ENCODE measurements at regions not wholly inside any gene's neighbourhood (a gene's known extent, or its start where the extent isn't known, plus 50 kb on each side); places are given as distances from the start of the nearest gene placed in this dataset.
"Not testable (repeated sequence)": the region's sequence is repeated elsewhere in the genome, so short reads cannot be mapped to it uniquely, and the experiment has no call there.

DNA sequence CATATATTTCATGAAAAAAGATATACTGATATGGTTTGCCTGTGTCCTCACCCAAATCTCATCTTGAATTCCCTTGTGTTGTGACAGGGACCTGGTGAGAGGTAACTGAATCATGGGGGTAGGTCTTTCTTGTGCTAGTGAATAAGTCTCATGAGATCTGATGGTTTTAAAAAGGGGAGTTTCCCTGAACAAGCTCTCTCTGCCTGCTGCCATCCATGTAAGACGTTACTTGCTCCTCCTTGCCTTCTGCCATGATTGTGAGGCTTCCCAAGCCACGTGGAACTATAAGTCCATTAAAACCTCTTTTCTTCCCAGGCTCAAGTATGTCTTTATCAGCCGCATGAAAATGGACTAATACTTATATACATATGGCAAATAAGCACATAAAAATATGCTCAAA lies 274.8 kb upstream of the SDK2 start:
- H3K27me3 ChIP-seq (ENCODE audit: control insufficient read depth, insufficient read depth, low read length); H3K36me3 ChIP-seq (ENCODE audit: control insufficient read depth, insufficient read depth, low read length); H3K27ac ChIP-seq (ENCODE audit: low read length); DNase-seq; H3K9me3 ChIP-seq (ENCODE audit: control insufficient read depth, low read depth, low read length); H3K4me3 ChIP-seq (ENCODE audit: low read length); H3K4me1 ChIP-seq (ENCODE audit: control insufficient read depth, insufficient read depth, low read length): not testable (repeated sequence)
- 90% methylated on average over 2 of the region's 3 CpGs for WGBS (ENCODE audit: insufficient coverage, low lambda C conversion rate)

DNA sequence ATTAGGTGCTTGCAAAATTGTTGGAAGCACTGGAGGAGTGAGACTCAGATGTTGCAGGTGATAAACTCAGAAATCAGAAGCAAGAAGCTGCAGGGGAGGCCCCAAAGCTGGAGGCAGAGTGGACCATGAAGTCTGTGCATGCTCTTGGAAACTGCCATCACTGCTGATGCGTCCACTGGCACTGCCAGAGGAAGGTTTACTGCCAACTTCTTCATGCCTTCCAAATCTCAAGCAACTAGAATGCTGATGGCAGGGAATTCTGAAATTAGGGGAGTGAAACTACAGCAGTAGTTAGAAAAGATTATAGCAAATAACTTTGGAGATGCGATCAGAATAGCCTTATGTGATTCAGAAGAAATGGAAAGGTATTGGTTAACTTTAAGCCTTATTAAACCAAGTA lies 277.1 kb upstream of the SDK2 start:
- H3K9me3 ChIP-seq (ENCODE audit: control insufficient read depth, low read depth, low read length) = no peaks in the 10 kb centered on the region
- no peak overlapping the region for H3K27ac ChIP-seq (ENCODE audit: low read length)
- no peak for DNase-seq
- H3K4me1 ChIP-seq (ENCODE audit: control insufficient read depth, insufficient read depth, low read length) = no peaks in the 10 kb centered on the region
- WGBS (ENCODE audit: insufficient coverage, low lambda C conversion rate) = 100% methylated on average over 1 of the region's 2 CpGs
- H3K4me3 ChIP-seq (ENCODE audit: low read length) = no peak overlapping the region
- H3K36me3 ChIP-seq (ENCODE audit: control insufficient read depth, insufficient read depth, low read length) = no peaks in the 10 kb centered on the region
- H3K27me3 ChIP-seq (ENCODE audit: control insufficient read depth, insufficient read depth, low read length) = no peaks in the 10 kb centered on the region

DNA sequence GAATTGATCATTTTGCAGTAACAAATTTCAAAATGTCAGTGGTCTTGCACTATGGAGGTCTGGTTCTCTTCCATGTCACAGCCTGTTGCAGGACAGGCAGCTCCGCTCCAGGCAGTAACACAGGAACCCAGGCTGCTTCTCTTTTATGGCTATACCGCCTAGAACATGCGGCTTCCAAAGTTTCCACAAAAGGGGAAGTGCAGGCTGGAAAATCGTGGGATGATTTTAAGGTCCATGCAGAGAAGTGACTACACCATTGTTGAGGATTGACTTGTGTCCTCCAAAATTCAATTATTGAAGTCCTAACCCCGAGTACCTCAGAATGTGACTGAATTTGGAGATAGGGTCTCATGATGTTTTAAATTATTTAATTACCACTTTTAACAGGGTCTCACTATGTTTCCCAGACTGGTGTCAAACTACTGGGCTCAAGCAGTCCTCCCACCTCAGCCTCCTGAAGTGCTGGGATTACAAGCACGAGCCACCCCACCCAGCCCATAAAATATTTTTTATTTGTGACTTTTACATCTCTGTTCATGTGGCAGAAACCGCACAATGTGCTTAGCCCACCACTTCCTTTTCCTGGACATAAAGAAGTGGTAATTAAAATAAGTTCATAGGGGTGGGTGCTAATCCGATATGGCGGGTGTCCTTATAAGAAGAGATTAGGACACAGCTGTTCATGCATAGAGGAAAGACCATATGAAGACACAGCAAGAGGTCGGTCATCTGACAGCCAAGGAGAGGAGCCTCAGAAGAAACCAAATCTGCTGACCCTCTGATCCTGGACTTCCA lies 279.2 kb upstream of the RPL38 start:
- H3K27me3 ChIP-seq (ENCODE audit: control insufficient read depth, insufficient read depth, low read length) = no peaks in the 10 kb centered on the region
- no peaks in the 10 kb centered on the region for H3K36me3 ChIP-seq (ENCODE audit: control insufficient read depth, insufficient read depth, low read length)
- H3K27ac ChIP-seq (ENCODE audit: low read length) = no peak overlapping the region
- DNase-seq = no peak
- no peaks in the 10 kb centered on the region for H3K4me1 ChIP-seq (ENCODE audit: control insufficient read depth, insufficient read depth, low read length)
- WGBS (ENCODE audit: insufficient coverage, low lambda C conversion rate) = no CpG with 5 or more reads among the region's 10 CpGs
- no peak overlapping the region for H3K4me3 ChIP-seq (ENCODE audit: low read length)
- H3K9me3 ChIP-seq (ENCODE audit: control insufficient read depth, low read depth, low read length) = no peaks in the 10 kb centered on the region

DNA sequence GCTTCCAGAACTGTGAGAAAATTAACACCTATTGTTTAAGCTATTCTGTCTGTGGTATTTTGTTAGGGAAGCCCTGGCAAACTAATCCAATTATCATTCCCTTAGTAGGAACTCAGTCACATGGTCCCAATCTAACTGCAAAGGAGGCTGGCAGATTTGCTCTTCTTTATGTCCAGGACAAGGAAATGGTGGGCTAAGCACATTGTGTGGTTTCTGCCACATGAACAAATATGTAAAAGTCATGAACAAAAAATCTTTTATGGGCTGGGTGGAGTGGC lies 278.6 kb upstream of the RPL38 start:
- Histone ChIP-seq H3K9me3 (ENCODE audit: control insufficient read depth, low read depth, low read length) (no peaks in the 10 kb centered on the region), H3K27me3 (ENCODE audit: control insufficient read depth, insufficient read depth, low read length) (no peaks in the 10 kb centered on the region), H3K4me1 (ENCODE audit: control insufficient read depth, insufficient read depth, low read length) (no peaks in the 10 kb centered on the region), H3K36me3 (ENCODE audit: control insufficient read depth, insufficient read depth, low read length) (no peaks in the 10 kb centered on the region), H3K27ac (ENCODE audit: low read length) (no peak overlapping the region), H3K4me3 (ENCODE audit: low read length) (no peak overlapping the region)
- no peak for DNase-seq

DNA sequence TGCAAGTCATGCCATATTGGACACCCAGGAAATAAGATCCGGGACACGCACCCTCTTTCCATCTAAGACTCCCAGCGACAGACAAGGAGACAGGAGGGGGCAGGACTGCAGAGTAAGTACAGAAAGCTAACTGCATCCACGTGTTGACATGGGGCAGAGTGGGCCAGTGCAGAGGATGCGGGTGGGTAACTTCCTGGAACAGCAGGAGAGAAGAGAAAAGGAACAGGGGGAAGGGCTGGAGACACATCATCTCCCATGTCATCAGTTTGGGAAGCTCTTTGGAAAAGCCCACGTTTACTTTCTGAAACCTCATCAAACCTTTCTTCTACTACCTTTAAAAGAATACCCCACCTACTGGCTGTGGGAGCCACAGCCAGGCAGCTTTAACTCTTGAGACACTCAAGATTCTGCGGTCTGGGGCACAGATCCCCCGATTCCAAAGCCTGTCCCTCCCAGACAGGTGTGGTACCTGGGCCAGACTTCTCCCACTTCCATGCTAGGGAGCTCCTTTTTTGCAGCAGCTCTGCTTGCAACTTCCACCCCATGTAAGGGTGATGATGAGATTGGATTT lies 273.5 kb upstream of the RPL38 start:
- no CpG with 5 or more reads among the region's 8 CpGs for WGBS (ENCODE audit: insufficient coverage, low lambda C conversion rate)
- no peaks in the 10 kb centered on the region for H3K9me3 ChIP-seq (ENCODE audit: control insufficient read depth, low read depth, low read length)
- no peak for DNase-seq
- H3K27ac ChIP-seq (ENCODE audit: low read length) = no peak overlapping the region
- no peaks in the 10 kb centered on the region for H3K4me1 ChIP-seq (ENCODE audit: control insufficient read depth, insufficient read depth, low read length)
- H3K27me3 ChIP-seq (ENCODE audit: control insufficient read depth, insufficient read depth, low read length) = no peaks in the 10 kb centered on the region
- no peaks in the 10 kb centered on the region for H3K36me3 ChIP-seq (ENCODE audit: control insufficient read depth, insufficient read depth, low read length)
- H3K4me3 ChIP-seq (ENCODE audit: low read length) = no peak overlapping the region

DNA sequence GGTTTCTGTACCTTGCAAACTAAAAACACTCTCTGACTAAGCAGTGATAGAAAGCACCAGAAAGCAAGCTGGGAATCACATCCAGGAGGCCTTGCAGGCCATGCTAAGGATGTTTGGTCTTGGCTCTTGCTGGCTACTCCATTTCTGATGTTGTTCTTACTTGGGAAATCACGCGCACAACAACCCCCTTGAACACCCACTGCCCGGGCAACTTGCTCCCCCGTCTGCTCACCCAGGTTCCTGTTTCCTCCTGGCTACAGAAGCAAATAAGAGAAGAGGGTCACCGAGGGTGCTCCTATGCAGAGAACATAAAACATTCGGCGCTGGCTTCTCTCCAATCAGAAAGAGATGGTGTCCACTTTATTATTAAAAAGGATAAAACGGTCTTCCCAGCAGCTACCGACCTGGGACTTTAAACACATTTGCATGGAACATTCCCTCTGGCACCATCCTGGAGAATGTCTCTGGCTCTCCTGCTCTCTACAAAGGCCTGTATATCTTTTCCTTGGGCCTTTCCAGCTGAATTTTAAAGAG lies 271.2 kb upstream of the RPL38 start:
- Histone ChIP-seq H3K9me3 (ENCODE audit: control insufficient read depth, low read depth, low read length) (no peaks in the 10 kb centered on the region), H3K27me3 (ENCODE audit: control insufficient read depth, insufficient read depth, low read length) (no peaks in the 10 kb centered on the region), H3K27ac (ENCODE audit: low read length) (no peak overlapping the region), H3K36me3 (ENCODE audit: control insufficient read depth, insufficient read depth, low read length) (no peaks in the 10 kb centered on the region), H3K4me3 (ENCODE audit: low read length) (no peak overlapping the region), H3K4me1 (ENCODE audit: control insufficient read depth, insufficient read depth, low read length) (no peaks in the 10 kb centered on the region)
- no peak for DNase-seq
- no CpG with 5 or more reads among the region's 9 CpGs for WGBS (ENCODE audit: insufficient coverage, low lambda C conversion rate)

DNA sequence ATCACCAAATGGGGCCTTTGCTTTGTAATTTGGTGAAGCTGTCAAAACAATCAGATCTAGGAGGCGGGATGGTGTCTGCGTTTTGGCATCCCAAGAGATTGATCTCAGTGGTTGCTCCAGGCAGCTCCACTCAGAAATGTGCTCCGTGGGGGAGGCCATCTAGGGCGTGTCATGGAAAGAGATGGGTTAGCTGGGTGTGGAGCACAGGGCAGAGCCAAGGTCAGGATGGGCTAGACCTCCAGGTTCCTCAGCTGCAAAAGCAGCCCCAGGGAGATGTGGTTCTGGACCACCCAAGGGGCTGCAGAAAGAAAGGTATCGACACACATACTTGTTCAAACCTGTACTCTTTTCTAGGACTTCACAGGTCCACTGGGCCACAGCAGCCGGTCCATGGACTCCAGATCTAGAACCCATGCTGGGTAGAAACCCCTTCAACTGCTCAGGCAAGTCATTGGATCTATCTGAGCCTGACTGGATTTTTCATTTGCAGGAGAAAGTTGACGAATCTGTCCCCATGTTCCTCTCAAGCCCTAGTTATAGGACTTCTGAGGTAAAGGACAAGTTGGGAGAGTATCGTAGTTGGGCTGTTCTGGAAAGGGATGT lies 270.2 kb upstream of the RPL38 start:
- DNase-seq = no peak
- Histone ChIP-seq H3K4me1 (ENCODE audit: control insufficient read depth, insufficient read depth, low read length) (no peaks in the 10 kb centered on the region), H3K9me3 (ENCODE audit: control insufficient read depth, low read depth, low read length) (no peaks in the 10 kb centered on the region), H3K36me3 (ENCODE audit: control insufficient read depth, insufficient read depth, low read length) (no peaks in the 10 kb centered on the region), H3K27me3 (ENCODE audit: control insufficient read depth, insufficient read depth, low read length) (no peaks in the 10 kb centered on the region), H3K4me3 (ENCODE audit: low read length) (no peak overlapping the region), H3K27ac (ENCODE audit: low read length) (no peak overlapping the region)
- WGBS (ENCODE audit: insufficient coverage, low lambda C conversion rate) = 80% methylated on average over 1 of the region's 8 CpGs

DNA sequence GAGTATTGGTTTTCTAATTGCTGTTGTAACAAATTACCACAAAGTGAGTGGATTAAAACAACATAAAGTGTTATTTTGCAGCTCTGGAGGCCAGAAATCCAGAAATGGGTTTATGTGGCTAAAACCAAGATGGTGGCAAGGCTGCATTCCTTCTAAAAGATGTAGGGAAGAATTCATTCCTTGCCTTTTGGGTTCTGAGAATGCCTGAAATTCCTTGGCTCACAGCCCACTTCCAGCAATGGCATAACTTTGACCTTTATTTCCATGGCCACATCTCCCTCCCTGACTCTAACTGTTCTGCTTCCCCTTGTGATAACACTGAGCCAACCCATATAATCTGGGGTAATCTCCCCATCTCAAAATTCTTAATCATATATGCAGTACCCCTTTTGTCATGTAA lies 269.6 kb upstream of the RPL38 start:
- no peaks in the 10 kb centered on the region for H3K27me3 ChIP-seq (ENCODE audit: control insufficient read depth, insufficient read depth, low read length)
- H3K9me3 ChIP-seq (ENCODE audit: control insufficient read depth, low read depth, low read length) = no peaks in the 10 kb centered on the region
- no peak overlapping the region for H3K4me3 ChIP-seq (ENCODE audit: low read length)
- no peaks in the 10 kb centered on the region for H3K36me3 ChIP-seq (ENCODE audit: control insufficient read depth, insufficient read depth, low read length)
- no peak overlapping the region for H3K27ac ChIP-seq (ENCODE audit: low read length)
- no peak for DNase-seq
- H3K4me1 ChIP-seq (ENCODE audit: control insufficient read depth, insufficient read depth, low read length) = no peaks in the 10 kb centered on the region

DNA sequence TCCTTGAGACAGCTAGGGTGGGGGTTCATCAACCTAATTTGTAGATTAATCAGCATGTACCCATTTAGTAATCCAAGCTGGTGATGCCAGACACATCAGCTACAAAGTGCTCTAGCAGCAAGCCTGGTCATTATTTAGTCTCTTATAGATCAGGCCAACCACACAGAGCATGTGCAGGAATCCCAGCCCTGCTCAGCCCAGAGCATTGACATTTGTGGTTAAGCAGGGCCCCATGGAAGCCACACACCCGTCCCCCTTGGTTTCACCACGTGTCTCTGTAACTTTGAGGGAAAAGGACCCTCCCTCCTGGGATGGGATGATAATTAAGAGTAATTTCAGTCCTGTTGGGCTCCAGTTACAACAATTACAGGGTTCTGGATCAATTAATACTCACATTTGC lies 268.8 kb upstream of the RPL38 start:
- H3K27ac ChIP-seq (ENCODE audit: low read length) = no peak overlapping the region
- no peak for DNase-seq
- no CpG with 5 or more reads among the region's 2 CpGs for WGBS (ENCODE audit: insufficient coverage, low lambda C conversion rate)
- no peaks in the 10 kb centered on the region for H3K27me3 ChIP-seq (ENCODE audit: control insufficient read depth, insufficient read depth, low read length)
- H3K9me3 ChIP-seq (ENCODE audit: control insufficient read depth, low read depth, low read length) = no peaks in the 10 kb centered on the region
- no peaks in the 10 kb centered on the region for H3K36me3 ChIP-seq (ENCODE audit: control insufficient read depth, insufficient read depth, low read length)
- no peaks in the 10 kb centered on the region for H3K4me1 ChIP-seq (ENCODE audit: control insufficient read depth, insufficient read depth, low read length)
- no peak overlapping the region for H3K4me3 ChIP-seq (ENCODE audit: low read length)

DNA sequence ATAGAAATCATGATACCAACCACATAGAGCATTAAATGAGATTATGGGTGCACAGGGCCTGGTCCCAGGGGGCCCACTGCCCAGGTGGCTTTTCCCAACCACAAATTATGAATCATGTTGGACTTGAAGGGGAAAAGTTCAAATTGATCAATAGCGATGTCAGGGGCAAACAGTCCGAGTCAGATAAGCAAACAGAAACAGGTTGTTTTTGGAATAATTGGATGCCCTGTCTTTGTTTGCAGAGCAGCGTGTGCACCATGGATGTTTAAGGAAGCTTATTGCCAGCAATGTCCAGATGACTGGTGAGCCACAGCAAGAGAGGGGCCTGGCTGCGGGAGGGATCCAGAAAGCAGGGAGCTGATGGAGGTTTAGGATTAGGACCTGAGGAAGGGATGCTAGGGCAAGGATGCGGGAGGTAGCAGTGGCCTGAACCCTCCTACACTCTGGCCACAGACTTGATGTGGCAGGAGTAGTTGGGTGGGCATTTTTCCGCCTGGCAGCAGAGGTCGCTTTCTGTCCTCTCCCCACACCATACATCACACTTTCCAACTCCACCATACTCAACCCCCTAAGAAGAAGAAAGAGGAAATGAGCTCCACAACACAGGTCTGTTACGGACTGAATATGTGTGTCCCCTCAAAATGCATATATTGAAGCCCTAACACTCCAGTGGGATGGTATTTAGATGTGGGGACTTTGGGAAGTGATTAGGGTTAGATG lies 266.4 kb upstream of the RPL38 start:
- Histone ChIP-seq H3K36me3 (ENCODE audit: control insufficient read depth, insufficient read depth, low read length) (no peaks in the 10 kb centered on the region), H3K4me1 (ENCODE audit: control insufficient read depth, insufficient read depth, low read length) (no peaks in the 10 kb centered on the region), H3K4me3 (ENCODE audit: low read length) (no peak overlapping the region), H3K27ac (ENCODE audit: low read length) (no peak overlapping the region), H3K27me3 (ENCODE audit: control insufficient read depth, insufficient read depth, low read length) (no peaks in the 10 kb centered on the region), H3K9me3 (ENCODE audit: control insufficient read depth, low read depth, low read length) (no peaks in the 10 kb centered on the region)
- whole genome bisulfite sequencing (ENCODE audit: insufficient coverage, low lambda C conversion rate) = no CpG with 5 or more reads among the region's 8 CpGs
- DNase-seq = no peak
